Activated T-cell treated with anti-CD3 and anti-CD28 coated beads for 24 hours (primary cell): ENCODE measurements at regions not wholly inside any gene's neighbourhood (a gene's known extent, or its start where the extent isn't known, plus 50 kb on each side); places are given as distances from the start of the nearest gene placed in this dataset.

Experiments
- DNase-seq: peaks from one replicate; pipeline ENCODE4 v3.0.0-alpha.2; 2020; ENCODE audit warnings: low read depth

- no peak for DNase-seq
These were observed 96.2 kb downstream of the DUSP6 start for GRCh38 chr12:89256060-89256459.

DNA sequence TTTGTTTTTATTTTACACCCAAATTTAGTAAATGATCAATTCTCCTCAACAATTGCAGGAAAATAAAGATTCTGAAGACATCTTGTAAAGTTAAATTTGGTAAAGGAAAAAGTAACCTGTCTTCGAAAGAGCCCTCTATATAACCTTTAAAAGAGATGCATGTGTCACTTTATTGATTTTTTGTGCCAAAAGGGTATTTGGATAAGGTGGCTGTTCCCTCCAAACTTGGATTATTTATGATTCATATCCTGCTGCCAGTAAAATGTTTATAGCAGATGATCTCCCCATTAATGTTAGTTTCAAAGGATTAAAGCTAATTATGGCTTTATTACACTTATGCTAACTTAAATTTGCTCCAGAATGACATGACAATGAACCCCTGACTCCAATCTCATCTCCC is 98.8 kb downstream of the DUSP6 start:
- no peak for DNase-seq

DNA sequence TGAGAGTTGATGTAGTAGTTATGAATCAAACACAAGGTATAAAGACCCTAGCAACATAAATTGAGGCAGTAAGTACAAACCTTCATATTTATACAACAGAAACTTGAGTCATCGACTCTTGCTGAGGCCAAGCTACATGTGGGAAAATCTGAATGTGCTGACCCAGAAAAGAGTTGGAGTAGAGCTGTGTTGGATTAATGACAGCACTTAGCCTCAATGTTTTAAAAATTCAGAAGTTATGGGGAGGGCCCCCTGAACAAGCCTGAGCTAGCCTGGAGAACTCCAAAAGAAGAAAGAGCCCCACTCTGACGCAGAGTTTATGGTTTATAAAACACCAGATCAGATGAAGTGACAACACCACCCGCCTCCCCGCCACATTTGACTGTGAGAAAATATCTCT is 100.0 kb downstream of the DUSP6 start:
- DNase-seq: peak; percentile 11

- DNase-seq: no peak
These were observed 100.7 kb downstream of the DUSP6 start for GRCh38 chr12:89251342-89252271.

- DNase-seq: no peak
These were observed 101.7 kb downstream of the DUSP6 start for GRCh38 chr12:89250636-89251035.

GRCh38 chr12:89250213-89250612 is 102.1 kb downstream of the DUSP6 start:
- DNase-seq: no peak

GRCh38 chr12:89247967-89248366 is 104.3 kb downstream of the DUSP6 start:
- no peak for DNase-seq

GRCh38 chr12:89247541-89247942 is 104.8 kb downstream of the DUSP6 start:
- DNase-seq: no peak

DNA sequence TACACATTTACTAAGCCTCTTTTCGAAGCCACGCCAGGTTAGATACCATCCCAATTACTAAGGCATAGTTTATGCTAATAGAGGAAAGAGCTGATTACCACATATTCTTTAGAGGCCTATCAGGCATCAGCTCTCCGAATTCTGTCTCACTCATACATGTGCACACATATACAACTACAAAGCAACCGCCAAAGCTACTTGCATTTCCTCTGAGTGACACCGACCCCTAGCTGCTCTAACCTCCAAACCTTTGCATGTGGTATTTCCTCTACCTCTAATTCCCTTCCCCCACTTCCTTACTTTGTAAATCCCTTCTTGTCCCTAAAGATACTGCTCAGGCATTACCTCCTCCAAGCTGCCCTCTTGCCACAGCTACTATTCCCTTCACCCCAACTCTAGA is 107.2 kb downstream of the DUSP6 start:
- no peak for DNase-seq

DNA sequence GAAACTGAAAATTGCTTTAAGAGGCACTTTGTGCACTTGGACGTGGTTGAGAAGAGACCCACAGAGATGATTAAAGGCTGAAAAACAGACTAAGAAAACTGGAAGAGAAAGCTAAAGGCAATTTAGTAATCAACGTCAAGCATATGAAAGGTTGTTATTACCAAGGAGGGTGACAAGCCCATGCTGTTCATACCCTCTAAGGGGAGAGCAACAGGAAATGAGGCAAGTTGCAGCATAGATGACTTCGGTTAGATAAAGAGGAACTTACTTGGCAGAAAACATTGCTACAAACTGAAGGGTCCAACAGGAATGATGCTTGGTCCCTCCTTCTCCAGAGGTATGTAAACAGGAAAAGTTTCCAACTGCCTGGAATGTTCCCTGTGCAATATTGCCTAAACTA is 107.8 kb downstream of the DUSP6 start:
- DNase-seq: no peak

- DNase-seq: no peak
These were observed 108.5 kb downstream of the DUSP6 start for GRCh38 chr12:89243771-89244170.

GRCh38 chr12:89239534-89239933 is 112.8 kb downstream of the DUSP6 start:
- DNase-seq: no peak

- no peak for DNase-seq
These were observed 113.7 kb downstream of the DUSP6 start for GRCh38 chr12:89238593-89238992.

GRCh38 chr12:89237763-89238162 is 114.5 kb downstream of the DUSP6 start:
- no peak for DNase-seq

DNA sequence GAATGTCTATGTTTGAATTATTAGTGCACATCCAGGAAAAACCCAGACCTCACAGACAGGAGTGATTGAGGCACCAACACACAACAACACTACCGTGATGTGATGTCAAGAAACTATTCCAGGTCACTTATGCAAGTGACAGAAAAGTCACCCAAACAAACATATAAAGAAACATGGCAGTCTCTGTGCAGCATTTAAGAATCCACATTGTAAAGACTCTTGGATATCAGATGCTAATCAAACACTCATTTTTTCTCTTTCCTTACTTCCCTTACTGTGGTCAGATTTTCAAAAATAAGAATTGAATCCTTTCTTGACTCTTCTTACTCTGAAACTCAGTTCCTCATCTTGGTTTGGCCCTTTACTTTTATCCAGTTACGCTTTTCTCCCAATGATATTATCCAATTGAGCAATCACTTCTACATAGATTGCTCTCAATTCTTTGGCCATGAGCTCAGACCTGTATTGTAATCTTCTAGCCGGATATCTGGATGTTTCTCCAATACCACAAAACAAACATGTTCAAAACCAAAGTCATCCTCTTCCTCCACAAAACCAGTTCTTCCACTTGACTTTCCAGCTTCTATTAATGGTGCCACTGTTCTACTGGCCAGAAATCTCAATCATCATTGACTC is 115.4 kb downstream of the DUSP6 start:
- no peak for DNase-seq

DNA sequence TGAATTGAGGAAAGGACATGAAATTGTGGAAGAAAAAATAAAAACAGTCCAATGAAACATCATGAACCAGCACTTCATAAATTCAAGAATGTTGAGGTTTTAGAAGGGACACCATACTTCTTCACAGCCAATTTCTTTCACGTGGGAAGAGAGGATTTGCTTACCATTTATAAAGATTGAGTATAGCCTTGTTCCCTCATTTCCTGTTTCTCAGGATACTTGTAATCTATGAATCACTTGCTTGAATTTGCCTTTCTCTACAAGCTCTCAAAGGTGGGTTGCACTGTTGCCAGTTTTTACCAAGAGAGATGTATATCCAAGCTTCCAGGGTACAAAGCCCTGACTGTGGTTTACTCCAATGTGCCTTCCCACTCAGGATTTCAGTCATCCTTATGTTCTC is 116.1 kb downstream of the DUSP6 start:
- no peak for DNase-seq

DNA sequence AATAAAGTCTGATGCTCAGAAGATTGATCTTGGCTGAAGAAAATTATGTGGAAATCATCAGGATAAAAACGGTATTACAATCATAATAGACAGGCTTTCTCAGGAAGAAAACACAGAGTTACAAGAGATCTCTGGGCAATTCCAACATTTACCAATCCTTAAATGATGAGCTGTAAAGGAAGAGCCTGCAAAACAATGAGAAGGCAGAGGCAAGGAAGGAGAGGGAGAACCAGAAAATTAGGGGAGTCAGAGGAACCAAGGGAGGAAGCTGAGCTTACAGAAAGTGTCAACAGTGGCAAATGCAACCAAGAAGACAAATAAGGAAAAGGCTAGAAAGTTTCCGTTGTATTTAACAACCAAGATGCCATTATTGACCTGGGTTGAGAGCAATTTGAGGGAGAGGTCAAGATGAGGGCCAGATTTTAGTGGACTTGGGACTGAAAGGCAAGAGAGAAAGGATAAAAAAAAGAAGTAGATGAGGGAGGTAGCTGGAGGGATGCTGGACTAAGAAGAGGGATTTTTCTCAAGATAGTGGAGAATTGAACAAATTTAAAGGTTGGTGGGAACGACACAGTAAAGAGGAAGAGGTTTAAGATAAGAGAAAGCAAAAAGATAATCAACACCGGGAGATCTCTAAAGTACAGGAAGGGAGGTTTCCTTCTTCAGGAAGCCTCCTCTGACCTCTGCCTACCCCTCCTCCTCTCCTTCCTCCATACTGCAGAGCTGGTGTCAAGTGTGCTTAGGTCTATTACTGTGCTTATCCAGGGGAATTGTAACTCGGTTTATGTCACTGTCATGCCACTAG is 116.9 kb downstream of the DUSP6 start:
- DNase-seq: no peak

GRCh38 chr12:89234324-89235114 is 117.8 kb downstream of the DUSP6 start:
- no peak for DNase-seq

- DNase-seq: no peak
These were observed 120.6 kb downstream of the DUSP6 start for GRCh38 chr12:89231686-89232085.

DNA sequence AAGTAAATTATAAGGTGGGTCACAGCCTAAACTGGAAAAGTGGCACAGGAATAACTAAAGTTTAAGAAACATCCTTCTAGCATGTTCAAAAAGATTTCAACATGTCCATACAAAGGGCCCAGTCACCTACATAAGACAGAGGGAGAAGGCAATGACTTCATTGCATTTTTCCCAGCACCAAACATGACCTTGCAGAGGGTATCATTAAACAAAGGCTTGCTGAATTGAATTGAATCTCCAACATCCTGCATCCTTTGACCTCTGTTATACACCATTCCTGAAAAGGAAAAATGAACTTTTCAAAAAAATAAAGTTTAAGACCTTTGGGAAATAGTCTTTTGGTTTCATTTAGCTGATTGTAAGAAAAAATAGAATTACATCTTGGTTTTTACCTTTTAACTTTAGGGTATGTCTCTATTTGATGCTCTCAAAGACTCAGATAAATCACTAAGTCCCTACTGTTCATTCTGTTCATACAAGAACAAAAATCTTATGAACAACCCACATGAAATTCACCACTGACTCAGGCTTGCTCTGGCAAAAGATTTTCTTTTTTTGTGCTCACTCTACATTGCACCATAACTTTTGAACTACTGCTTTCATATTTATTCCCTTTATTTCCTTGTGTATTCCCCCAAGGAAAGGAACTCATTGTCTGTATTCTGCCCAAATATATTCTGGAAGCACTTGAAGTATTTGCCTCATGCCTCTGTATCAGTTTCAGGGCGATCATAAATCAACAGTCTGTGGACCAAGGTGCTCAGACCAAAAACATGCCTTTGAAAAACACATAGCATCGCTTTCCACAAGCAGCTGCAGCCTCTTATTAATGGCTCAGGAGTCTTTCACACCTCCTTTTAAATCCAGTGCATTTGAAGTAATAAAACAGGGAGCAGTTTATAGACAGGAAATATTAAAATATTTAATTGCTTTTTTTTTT is 121.7 kb downstream of the DUSP6 start:
- no peak for DNase-seq

- no peak for DNase-seq
These were observed 123.8 kb downstream of the DUSP6 start for GRCh38 chr12:89228491-89228890.
